ENCODE measurements at regions not wholly inside any gene's neighbourhood (a gene's known extent, or its start where the extent isn't known, plus 50 kb on each side); places are given as distances from the start of the nearest gene placed in this dataset.

GRCh38 chr9:61666849-61667371, 477.1 kb downstream of the SPATA31A7 start:
- Histone ChIP-seq H2AFZ (ENCODE audit: low read length) (no peak overlapping the region), H3K9ac (replicated peaks in 1 of 4; ENCODE audit: extremely low read depth in 1 of 4, low read depth in 3 of 4, low read length in 3 of 4) (no peak overlapping the region), H3K14ac (ENCODE audit: insufficient read length) (no peak overlapping the region), H3K23me2 (ENCODE audit: low read depth, low read length) (no peaks in the 10 kb centered on the region), H3K27ac (ENCODE audit: low read depth, low read length) (no peak overlapping the region), H3K4ac (replicated peaks; ENCODE audit: insufficient read length, low read depth, low read length) (no peak overlapping the region), H3K79me2 (ENCODE audit: control insufficient read depth in 1 of 2, insufficient read depth in 2 of 2, low read length in 2 of 2) (no peaks in the 10 kb centered on the region), H3K9me3 (ENCODE audit: insufficient read depth in 2 of 2, low read depth in 1 of 2, low read length in 1 of 2) (peaks cover 12 to 72% of the 10 kb centered on the region in 2 experiments; a peak in 3 of 4 replicates), H4K8ac (ENCODE audit: extremely low read depth, insufficient read depth, low read length) (no peak overlapping the region), H2AK5ac (ENCODE audit: low read depth, low read length) (no peak overlapping the region), H2BK5ac (ENCODE audit: low read depth, low read length) (no peak overlapping the region), H2BK15ac (ENCODE audit: low read length) (no peak overlapping the region), H4K5ac (ENCODE audit: insufficient read length, low read depth, low read length) (no peak overlapping the region), H3K4me1 (replicated peaks in 1 of 4; ENCODE audit: control insufficient read depth in 3 of 4, insufficient read depth in 4 of 4, low read length in 3 of 4) (no peaks in the 10 kb centered on the region), H3K27me3 (replicated peaks in 1 of 4; ENCODE audit: control insufficient read depth in 3 of 4, extremely low read depth in 1 of 4, insufficient read depth in 3 of 4, low read length in 3 of 4) (peaks cover 0 to 1% (median 0%) of the 10 kb centered on the region in 4 experiments; a peak in 1 of 7 replicates), H4K91ac (replicated peaks; ENCODE audit: insufficient read length, low read length) (no peak overlapping the region), H3K79me1 (ENCODE audit: low read depth, low read length) (no peaks in the 10 kb centered on the region), H2BK120ac (replicated peaks; ENCODE audit: low read depth, low read length) (no peak overlapping the region), H3K56ac (replicated peaks; ENCODE audit: insufficient read length, low read depth, low read length) (no peak overlapping the region), H3K4me2 (ENCODE audit: insufficient read depth in 1 of 2, low read depth in 2 of 2, low read length in 2 of 2) (no peak overlapping the region), H2BK20ac (ENCODE audit: low read length) (no peak overlapping the region), H3K4me3 (ENCODE audit: extremely low read depth in 1 of 4, insufficient read depth in 2 of 4, low read depth in 3 of 4, low read length in 4 of 4) (no peak overlapping the region), H4K20me1 (replicated peaks in 1 of 2; ENCODE audit: control insufficient read depth in 1 of 2, insufficient read depth in 2 of 2, low read length in 2 of 2) (no peaks in the 10 kb centered on the region), H2BK12ac (ENCODE audit: low read depth, low read length) (no peak overlapping the region), H3K18ac (ENCODE audit: extremely low read depth, low read length) (no peak overlapping the region), H3K23ac (ENCODE audit: insufficient read length) (no peak overlapping the region), H3K36me3 (ENCODE audit: control insufficient read depth in 2 of 4, insufficient read depth in 4 of 4, low read length in 3 of 4) (no peaks in the 10 kb centered on the region)
- TF ChIP-seq JUN (IDR thresholded peaks at IDR 0.05; ENCODE audit: low read depth, low read length) = no peak
- TF ChIP-seq CHD2 (IDR thresholded peaks at IDR 0.05; ENCODE audit: low read length) = no peak
- no peak for TF ChIP-seq SAP30 (IDR thresholded peaks at IDR 0.05; ENCODE audit: insufficient read depth, insufficient replicate concordance, low read length)
- no peak for TF ChIP-seq RNF2 (IDR thresholded peaks at IDR 0.05; ENCODE audit: borderline replicate concordance, low read depth, low read length, missing control alignments, poor library complexity, severe bottlenecking)
- TF ChIP-seq BACH1 (IDR thresholded peaks at IDR 0.05; ENCODE audit: low read length) = no peak
- TF ChIP-seq CBX5 (IDR thresholded peaks at IDR 0.05; ENCODE audit: low read depth, low read length) = no peak
- no peak for TF ChIP-seq SIN3A (conservative IDR thresholded peaks at IDR 0.05 in 1 of 2, IDR thresholded peaks at IDR 0.05 in 1 of 2; ENCODE audit: low read depth in 1 of 2, low read length in 2 of 2)
- no peak for TF ChIP-seq EGR1 (IDR thresholded peaks at IDR 0.05; ENCODE audit: borderline replicate concordance, low read depth, low read length)
- POLR2A ChIA-PET (ENCODE audit: partially characterized antibody) = no interaction called here
- no peak for FAIRE-seq
- no peak for DNase-seq (ENCODE audit: low read depth in 1 of 2, low spot score in 2 of 2)
- CTCF ChIA-PET (ENCODE audit: partially characterized antibody) = no interaction called here
- WGBS, 2 experiments (ENCODE audit: extremely low coverage in 1 of 2, insufficient coverage in 1 of 2, insufficient read length in 1 of 2, insufficient replicate concordance in 2 of 2, low coverage in 1 of 2, low lambda C conversion rate in 2 of 2, missing lambda C conversion rate in 1 of 2) = 89% methylated on average over 15 of the region's 26 CpGs; no CpG with 5 or more reads in 1 of the 2 experiments

Measured in H1 (cell line).